ENCODE measurements at regions not wholly inside any gene's neighbourhood (a gene's known extent, or its start where the extent isn't known, plus 50 kb on each side); places are given as distances from the start of the nearest gene placed in this dataset.

- DNase-seq: no peak
These were observed 1089.2 kb downstream of the C4orf33 start for GRCh38 chr4:130185123-130185522.

- DNase-seq: no peak
These were observed 1091.0 kb downstream of the C4orf33 start for GRCh38 chr4:130186931-130187330.

GRCh38 chr4:130187587-130187986 lies 1091.6 kb downstream of the C4orf33 start:
- no peak for DNase-seq

- DNase-seq: no peak
These were observed 1096.8 kb downstream of the C4orf33 start for GRCh38 chr4:130192787-130193186.

- no peak for DNase-seq
These were observed 1102.0 kb downstream of the C4orf33 start for GRCh38 chr4:130197946-130198345.

GRCh38 chr4:130203571-130203970 lies 1107.6 kb downstream of the C4orf33 start:
- DNase-seq: no peak

GRCh38 chr4:130210864-130211263 lies 1114.9 kb downstream of the C4orf33 start:
- no peak for DNase-seq

- no peak for DNase-seq
These were observed 1118.3 kb downstream of the C4orf33 start for GRCh38 chr4:130214268-130214667.

- no peak for DNase-seq
These were observed 1137.6 kb downstream of the C4orf33 start for GRCh38 chr4:130233377-130234047.

GRCh38 chr4:130238121-130238520 lies 1142.2 kb downstream of the C4orf33 start:
- no peak for DNase-seq

GRCh38 chr4:130249002-130249401 lies 1153.0 kb downstream of the C4orf33 start:
- no peak for DNase-seq

GRCh38 chr4:130257271-130257670 lies 1161.3 kb downstream of the C4orf33 start:
- DNase-seq: no peak

- no peak for DNase-seq
These were observed 1170.9 kb downstream of the C4orf33 start for GRCh38 chr4:130266814-130267213.

- no peak for DNase-seq
These were observed 1192.6 kb downstream of the C4orf33 start for GRCh38 chr4:130288576-130288975.

GRCh38 chr4:130293692-130294091 lies 1197.7 kb downstream of the C4orf33 start:
- no peak for DNase-seq

- DNase-seq: no peak
These were observed 1200.5 kb downstream of the C4orf33 start for GRCh38 chr4:130296448-130296847.

- DNase-seq: no peak
These were observed 1210.6 kb downstream of the C4orf33 start for GRCh38 chr4:130306566-130306965.

- no peak for DNase-seq
These were observed 1213.3 kb downstream of the C4orf33 start for GRCh38 chr4:130309221-130309620.

- DNase-seq: no peak
These were observed 1226.5 kb downstream of the C4orf33 start for GRCh38 chr4:130322439-130322838.

- DNase-seq: no peak
These were observed 1233.1 kb downstream of the C4orf33 start for GRCh38 chr4:130329036-130329435.

GRCh38 chr4:130333241-130333759 lies 1237.3 kb downstream of the C4orf33 start:
- no peak for DNase-seq

- no peak for DNase-seq
These were observed 1239.7 kb downstream of the C4orf33 start for GRCh38 chr4:130335417-130336194.

- no peak for DNase-seq
These were observed 1240.7 kb downstream of the C4orf33 start for GRCh38 chr4:130336585-130337217.
